ENCODE measurements at regions not wholly inside any gene's neighbourhood (a gene's known extent, or its start where the extent isn't known, plus 50 kb on each side); places are given as distances from the start of the nearest gene placed in this dataset.
A peak's percentile ranks its signal among the peaks of the same experiment; 100 is the strongest.
"Not testable (repeated sequence)": the region's sequence is repeated elsewhere in the genome, so short reads cannot be mapped to it uniquely, and the experiment has no call there.

GRCh38 chr5:107774316-107774715, 103.6 kb upstream of the EFNA5 start:
- ATAC-seq (no peak), DNase-seq (ENCODE audit: low spot score) (no peak)
- intact Hi-C loops (cut with DNase I), result no loop called here

- ATAC-seq, result no peak
- intact Hi-C loops (cut with DNase I), result no loop called here
- no peak for DNase-seq (ENCODE audit: low spot score)
These were observed 102.7 kb upstream of the EFNA5 start for GRCh38 chr5:107773479-107773878.

- ATAC-seq, result no peak
- intact Hi-C loops (cut with DNase I), result no loop called here
- no peak for DNase-seq (ENCODE audit: low spot score)
These were observed 101.9 kb upstream of the EFNA5 start for GRCh38 chr5:107772418-107773310.

- ATAC-seq (no peak), DNase-seq (ENCODE audit: low spot score) (no peak)
- intact Hi-C loops (cut with DNase I), result no loop called here
These were observed 101.2 kb upstream of the EFNA5 start for GRCh38 chr5:107771926-107772325.

- no peak for ATAC-seq
- no peak for DNase-seq (ENCODE audit: low spot score)
- intact Hi-C loops (cut with DNase I), result no loop called here
These were observed 99.3 kb upstream of the EFNA5 start for GRCh38 chr5:107770051-107770450.

GRCh38 chr5:107769519-107769918, 98.8 kb upstream of the EFNA5 start:
- DNase-seq (ENCODE audit: low spot score) (no peak), ATAC-seq (no peak)
- intact Hi-C loops (cut with DNase I), result no loop called here

GRCh38 chr5:107766972-107767371, 96.2 kb upstream of the EFNA5 start:
- no peak for DNase-seq (ENCODE audit: low spot score)
- intact Hi-C loops (cut with DNase I), result no loop called here
- no peak for ATAC-seq

GRCh38 chr5:107766439-107766838, 95.7 kb upstream of the EFNA5 start:
- DNase-seq (ENCODE audit: low spot score), result no peak
- intact Hi-C loops (cut with DNase I), result no loop called here
- no peak for ATAC-seq

- intact Hi-C loops (cut with DNase I), result no loop called here
- no peak for ATAC-seq
- no peak for DNase-seq (ENCODE audit: low spot score)
These were observed 95.0 kb upstream of the EFNA5 start for GRCh38 chr5:107765805-107766063.

- intact Hi-C loops (cut with DNase I), result no loop called here
These were observed 94.5 kb upstream of the EFNA5 start for GRCh38 chr5:107764976-107765804.

GRCh38 chr5:107764282-107764681, 93.5 kb upstream of the EFNA5 start:
- intact Hi-C loops (cut with DNase I), result no loop called here

More at GRCh38 chr5:107764976-107765804, 94.5 kb upstream of the EFNA5 start:
- ATAC-seq (peak; percentile 22), DNase-seq (ENCODE audit: low spot score) (no peak)

GRCh38 chr5:107753427-107753826, 82.7 kb upstream of the EFNA5 start:
- ATAC-seq, result no peak
- intact Hi-C loops (cut with DNase I), result no loop called here
- DNase-seq (ENCODE audit: low spot score), result no peak

More at GRCh38 chr5:107764282-107764681, 93.5 kb upstream of the EFNA5 start:
- DNase-seq (ENCODE audit: low spot score), result no peak
- no peak for ATAC-seq

- ATAC-seq (no peak), DNase-seq (ENCODE audit: low spot score) (no peak)
- intact Hi-C loops (cut with DNase I), result no loop called here
These were observed 73.9 kb upstream of the EFNA5 start for GRCh38 chr5:107744418-107745330.

- ATAC-seq (no peak), DNase-seq (ENCODE audit: low spot score) (no peak)
- intact Hi-C loops (cut with DNase I), result no loop called here
These were observed 72.8 kb upstream of the EFNA5 start for GRCh38 chr5:107743373-107744000.

GRCh38 chr5:107739661-107740060, 68.9 kb upstream of the EFNA5 start:
- intact Hi-C loops (cut with DNase I), result no loop called here
- ATAC-seq, result no peak
- DNase-seq (ENCODE audit: low spot score), result no peak

- DNase-seq (ENCODE audit: low spot score), result no peak
- no peak for ATAC-seq
- intact Hi-C loops (cut with DNase I), result no loop called here
These were observed 65.9 kb upstream of the EFNA5 start for GRCh38 chr5:107736638-107737037.

- intact Hi-C loops (cut with DNase I); ATAC-seq; DNase-seq (ENCODE audit: low spot score): not testable (repeated sequence)
These were observed 65.4 kb upstream of the EFNA5 start for GRCh38 chr5:107736089-107736488.

- intact Hi-C loops (cut with DNase I), result no loop called here
- no peak for DNase-seq (ENCODE audit: low spot score)
- ATAC-seq, result no peak
These were observed 64.8 kb upstream of the EFNA5 start for GRCh38 chr5:107735558-107735957.

- no peak for ATAC-seq
- intact Hi-C loops (cut with DNase I), result no loop called here
- no peak for DNase-seq (ENCODE audit: low spot score)
These were observed 56.2 kb upstream of the EFNA5 start for GRCh38 chr5:107726896-107727295.

All from sciatic nerve (tissue), 2 donors.